GM19324 (cell line): ENCODE measurements at regions not wholly inside any gene's neighbourhood (a gene's known extent, or its start where the extent isn't known, plus 50 kb on each side); places are given as distances from the start of the nearest gene placed in this dataset.

Experiments
- ATAC-seq: cut with Tn5 transposase; IDR thresholded peaks from one replicate; pipeline ENCODE4 v1.9.1; 2021; ENCODE audit warnings: mild to moderate bottlenecking, moderate library complexity; ENCODE audit not compliant: unreplicated experiment, low FRiP score

DNA sequence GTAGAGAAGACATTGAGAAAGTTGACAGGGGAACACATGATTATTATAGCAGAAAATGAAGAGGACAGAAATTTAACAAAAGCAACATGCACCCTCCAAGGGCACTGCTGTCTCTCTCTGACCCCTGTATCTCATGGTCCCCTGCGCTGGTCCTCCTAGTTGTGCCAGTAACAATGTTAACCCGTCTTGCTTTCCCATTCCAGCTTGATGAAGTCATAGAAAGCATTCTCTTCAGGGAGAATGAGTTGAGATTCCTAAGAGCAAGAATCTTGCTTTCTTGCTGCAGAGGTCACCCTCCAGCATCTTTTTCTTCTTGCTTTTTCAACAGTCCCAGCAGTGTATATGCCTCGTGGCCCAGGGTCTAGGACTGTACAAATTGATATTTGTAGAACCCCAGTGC, 279.6 kb upstream of the ADAMTSL1 start:
- no peak for ATAC-seq

DNA sequence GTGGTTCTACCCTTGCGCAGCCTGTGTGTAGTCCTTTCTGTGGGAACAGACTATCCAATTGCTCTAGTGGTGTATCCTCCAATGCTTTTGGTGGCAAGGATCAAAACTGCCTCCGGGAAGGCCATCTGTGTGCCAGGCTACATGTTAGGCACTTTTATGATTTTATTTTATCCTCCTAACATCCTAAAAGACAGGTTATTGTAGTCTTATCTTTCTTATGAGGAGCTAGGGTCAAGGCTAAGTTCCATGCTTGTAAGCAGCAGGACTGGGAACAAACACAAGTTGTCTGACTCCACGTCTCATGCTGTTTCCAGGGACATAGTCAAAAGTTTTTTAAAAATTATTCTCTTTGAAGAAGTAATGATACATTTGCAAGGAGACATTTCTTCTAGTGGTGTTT, 278.7 kb upstream of the ADAMTSL1 start:
- no peak for ATAC-seq

DNA sequence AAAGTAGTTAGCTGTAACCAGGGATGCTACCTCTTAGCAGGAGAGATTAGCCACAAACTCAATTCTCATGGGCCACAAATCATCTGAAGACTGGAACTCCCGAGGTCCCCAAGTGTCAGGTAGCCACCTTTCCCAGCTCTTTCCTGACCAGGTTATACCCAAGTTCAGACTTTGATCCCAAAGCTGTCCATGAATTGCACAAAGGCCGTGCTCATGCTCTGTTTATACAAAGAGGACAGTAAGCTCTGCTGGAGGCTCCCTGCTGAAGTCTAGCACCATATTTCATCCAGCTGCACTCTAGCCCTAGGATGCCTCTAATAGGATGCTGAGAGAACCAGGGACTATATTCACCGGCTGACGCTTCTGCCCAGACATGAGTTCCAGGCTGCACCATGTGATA, 271.0 kb upstream of the ADAMTSL1 start:
- no peak for ATAC-seq

DNA sequence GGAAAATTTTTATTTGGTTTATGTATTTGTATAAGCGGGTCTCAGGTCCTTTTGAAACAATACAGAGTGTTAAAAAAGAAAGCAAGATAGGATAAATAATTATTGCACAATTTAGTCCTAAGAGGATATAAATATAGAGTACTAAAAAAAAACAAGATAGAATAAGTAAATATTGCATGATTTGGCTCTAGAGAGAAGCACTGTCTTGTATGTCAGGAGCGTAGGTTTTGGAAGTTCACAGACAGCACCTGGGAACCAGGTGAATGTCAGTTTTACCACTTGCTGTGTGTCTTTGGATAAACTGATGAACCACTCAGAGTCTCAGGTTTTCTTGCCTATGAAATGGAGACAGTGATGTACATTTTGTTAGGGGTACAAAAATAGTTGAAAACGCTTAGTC, 266.2 kb upstream of the ADAMTSL1 start:
- no peak for ATAC-seq

DNA sequence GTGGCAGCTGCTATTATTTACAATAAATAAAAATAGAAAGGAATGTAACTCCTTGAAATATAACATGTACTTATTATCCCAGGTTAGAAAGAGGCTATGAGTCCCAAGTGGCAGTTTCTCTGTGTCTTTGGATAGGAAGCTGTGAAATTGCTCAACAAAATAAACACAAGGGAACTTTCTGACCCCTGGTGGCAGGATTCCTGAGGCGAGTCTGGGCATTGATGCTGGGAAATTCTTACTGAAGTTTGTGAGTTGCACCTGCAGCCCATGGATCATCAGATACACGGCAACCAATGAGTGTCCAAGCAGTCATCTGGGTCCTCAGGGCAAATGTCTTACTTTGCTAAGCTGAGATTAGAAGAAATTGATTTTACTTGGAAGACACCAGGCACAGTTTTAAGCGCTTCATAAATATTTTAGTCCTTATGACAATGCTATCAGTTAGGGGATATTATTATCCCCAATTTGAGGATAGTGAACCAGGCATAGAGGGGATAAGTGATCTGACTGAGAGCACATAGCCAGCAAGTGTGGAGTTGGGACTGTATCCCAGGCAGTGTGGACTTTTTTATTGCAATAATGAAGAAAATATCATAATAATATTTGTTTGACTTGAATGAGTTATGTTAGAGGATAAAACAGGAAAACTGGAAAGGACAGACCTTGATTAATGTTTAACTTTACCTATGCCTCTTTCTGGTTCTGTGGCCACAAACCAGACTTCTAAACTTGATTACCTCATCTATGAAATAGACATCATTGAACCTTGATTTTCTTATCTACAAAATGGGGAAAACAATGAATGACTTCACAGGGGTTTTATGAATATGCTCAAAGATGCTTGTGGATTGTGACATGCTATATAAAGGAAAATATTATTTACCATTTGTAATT, 265.5 kb upstream of the ADAMTSL1 start:
- ATAC-seq: no peak

DNA sequence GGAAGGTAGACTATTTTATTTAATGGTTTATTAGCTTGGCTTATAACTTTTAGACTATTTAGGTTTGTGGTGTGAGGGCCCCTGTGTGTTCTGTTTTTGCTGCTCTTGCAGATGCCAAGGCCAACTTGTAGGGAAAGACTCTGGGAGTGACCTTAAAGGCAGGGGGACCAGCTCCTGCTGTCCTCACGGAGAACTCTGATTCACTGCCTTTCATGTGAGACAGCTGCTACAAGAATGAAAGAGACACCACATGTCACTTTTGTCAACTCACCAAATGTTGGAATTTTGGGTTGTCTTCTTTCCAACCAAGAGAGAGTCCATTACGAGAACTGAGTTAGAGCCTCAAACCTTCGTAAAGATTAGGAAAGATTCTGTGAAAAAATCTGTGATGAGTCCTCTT, 258.3 kb upstream of the ADAMTSL1 start:
- ATAC-seq: no peak

DNA sequence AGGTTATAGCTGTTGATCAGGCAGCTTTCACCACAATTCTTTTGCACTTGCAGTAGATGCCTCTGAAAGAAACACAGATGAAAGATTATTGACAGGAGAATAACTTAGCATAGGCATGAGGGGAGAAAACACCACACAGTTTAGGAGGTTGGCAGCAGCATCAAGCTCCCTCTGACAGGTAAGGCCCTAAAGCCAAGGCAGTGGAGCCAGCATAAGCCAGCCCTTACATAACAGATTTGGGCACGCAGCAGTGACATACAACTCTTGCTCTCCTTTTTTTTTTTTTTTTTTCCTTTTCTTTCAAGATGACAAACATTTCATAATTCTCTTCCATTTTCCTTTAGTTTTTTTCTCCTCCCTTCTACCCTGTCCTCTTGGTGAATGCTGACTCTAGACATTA, 257.6 kb upstream of the ADAMTSL1 start:
- ATAC-seq: no peak

DNA sequence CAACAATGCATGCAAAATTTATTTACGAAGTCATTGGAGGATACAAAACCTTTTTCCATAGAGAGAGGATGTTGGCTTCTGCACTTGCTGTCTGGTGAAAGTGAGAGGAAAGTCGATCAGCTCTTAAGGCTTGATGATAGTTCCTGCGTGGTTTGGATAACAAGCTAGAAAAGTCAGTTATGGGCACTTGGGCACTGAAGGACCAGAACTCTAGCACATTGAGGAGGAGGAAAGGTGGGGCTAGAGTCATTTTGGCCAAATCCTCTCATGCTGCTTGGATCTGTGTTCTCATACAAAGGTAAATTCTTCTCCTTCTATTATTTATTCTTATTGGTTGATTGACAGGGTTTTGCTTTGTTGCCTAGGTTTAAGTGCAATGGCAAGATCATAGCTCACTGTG, 245.9 kb upstream of the ADAMTSL1 start:
- no peak for ATAC-seq

DNA sequence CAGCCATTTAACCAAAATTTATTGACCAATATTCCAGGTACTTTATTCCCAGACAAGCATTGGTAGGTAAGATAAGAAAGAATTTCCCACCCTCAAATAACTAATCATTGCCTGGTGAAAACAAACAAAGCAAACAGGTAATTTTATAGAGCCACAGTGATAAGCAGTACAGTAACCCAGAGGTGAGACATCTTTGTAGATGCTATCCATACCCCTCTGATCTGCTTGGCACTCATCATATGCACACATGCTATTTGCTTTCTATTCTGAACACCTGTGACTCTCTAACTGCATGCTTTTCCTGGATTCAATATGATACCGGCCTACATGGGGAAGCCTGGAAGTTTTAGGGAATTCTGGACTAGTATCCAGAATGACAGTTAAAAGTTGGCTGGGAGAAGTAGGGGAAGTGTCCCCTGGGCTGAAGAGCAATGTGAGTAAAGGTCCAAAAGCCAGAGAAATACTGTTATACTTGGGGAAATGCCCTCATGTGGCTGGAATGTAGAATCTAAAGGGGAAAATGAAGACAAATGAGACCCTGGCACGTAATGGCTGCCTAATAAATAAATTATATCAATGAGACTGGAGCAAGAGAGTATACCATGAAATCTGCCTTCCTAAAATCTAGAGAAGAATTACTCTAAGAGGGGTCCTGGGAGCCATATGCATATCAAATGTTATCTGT, 243.8 kb upstream of the ADAMTSL1 start:
- no peak for ATAC-seq

DNA sequence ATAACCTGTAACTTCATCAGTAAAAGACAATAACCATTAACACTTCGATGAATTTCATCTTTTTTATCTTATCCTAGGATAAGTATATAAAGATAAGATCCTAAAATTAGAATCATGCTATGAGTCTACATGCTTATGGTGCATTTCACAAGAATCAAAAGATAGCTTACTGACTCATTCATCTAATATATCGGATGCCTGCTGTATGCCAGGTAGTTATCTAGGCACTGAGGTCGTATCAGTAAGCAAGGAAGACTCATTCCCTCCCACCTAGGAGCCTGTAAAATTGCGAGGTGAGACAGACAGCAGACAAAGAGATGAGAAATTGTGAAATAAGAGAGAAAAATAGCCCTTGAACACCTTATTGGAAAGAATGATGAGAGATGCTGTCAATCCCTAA, 240.6 kb upstream of the ADAMTSL1 start:
- ATAC-seq: no peak

DNA sequence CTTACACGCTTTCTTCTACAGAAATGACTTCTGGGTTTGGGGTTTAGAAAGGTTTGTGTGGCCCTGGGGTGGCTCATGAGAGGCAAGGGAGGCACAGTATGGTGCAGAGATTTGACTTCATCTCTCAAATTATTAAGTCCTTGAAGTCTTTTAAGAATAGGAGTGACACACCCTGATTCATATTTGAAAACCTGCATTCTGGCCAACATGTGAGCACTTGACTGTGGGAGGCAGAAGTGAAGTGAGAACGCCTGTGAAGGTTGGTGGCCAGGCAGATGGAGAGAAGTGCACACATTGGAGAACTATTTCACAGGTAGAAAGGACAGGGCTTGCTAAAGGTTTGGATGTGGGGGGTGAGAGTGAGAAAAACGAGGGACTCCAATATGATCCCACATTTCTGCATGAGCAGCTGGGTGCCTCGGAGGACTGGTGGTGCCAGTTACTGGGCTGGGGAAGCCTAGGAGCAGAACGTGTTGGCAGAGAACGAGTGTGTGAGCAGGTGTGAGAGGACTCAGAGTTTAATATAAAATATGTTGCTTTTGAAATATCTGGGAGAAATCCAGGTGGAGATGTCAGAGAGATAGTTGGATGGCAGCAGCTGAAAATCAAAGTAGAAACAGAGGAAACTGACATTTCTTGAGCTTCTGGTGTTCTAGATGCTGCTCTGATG, 240.0 kb upstream of the ADAMTSL1 start:
- no peak for ATAC-seq

DNA sequence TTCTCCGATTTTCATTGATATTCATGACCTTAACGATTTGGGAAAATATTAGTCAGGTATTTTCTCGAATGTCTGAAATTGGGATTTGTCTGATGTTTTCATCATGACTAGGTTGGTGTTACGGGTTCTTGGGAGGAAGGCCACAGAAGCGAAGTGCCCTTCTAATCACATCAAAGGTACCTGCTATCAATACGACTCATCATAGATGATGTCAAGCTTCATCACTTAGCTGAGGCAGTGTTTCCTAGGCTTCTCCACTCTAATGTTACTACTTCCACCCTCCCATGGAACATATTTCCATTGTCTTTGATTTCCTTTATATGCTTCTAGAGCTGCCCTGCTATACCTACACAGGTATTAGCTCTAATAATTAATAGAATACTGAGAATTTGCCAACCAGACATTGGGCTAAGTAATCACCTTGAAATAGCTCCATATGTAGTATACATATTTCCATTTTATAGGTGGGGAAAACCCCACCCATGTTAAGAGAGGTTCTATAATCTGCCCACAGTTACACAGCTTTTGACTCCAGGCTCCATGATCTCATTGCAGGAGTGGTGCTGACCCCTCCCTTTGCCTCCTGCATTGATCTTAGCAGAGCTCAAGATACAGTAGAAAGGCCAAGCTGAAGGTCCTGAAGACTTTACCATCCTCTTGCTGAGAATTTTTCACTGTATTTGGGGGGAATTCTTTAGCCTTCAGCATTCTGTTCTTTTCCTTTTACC, 238.6 kb upstream of the ADAMTSL1 start:
- ATAC-seq: no peak

DNA sequence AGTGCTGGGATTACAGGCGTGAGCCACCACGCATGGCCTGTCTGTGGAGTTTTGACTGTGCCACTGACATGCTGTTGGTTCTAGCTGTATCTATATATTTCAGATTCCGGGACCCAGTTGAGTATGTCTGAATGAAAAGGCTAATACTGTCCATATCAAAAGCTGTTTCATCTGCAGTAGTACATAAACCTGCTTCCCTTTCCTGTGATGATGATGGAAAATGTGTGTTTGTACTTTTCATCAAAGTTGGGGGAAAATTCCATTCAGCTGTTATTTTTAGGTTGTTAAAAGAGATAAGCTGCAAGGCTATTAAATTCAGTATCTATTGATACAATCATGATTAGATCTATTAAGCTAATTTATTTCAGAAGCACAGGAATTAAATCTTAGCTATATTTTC, 237.6 kb upstream of the ADAMTSL1 start:
- no peak for ATAC-seq

DNA sequence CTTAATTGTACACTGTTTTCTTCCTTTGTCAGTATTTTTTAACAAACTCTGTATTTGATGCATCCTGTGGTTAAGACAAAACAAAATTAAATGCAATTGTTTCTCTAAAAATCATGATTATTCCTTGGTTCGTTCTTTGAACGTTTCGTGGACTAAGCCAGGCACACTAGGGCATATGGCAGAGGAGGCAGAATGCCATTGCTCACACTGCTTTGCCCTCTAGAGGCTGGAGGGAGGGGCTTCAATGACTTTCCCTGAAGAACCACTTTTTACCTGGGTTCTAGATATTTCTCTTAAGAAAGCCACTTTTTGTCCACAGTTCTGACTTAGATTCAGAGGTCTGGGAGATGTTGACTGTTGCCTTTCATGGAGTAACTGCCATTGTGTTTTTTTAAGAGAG, 236.2 kb upstream of the ADAMTSL1 start:
- no peak for ATAC-seq

DNA sequence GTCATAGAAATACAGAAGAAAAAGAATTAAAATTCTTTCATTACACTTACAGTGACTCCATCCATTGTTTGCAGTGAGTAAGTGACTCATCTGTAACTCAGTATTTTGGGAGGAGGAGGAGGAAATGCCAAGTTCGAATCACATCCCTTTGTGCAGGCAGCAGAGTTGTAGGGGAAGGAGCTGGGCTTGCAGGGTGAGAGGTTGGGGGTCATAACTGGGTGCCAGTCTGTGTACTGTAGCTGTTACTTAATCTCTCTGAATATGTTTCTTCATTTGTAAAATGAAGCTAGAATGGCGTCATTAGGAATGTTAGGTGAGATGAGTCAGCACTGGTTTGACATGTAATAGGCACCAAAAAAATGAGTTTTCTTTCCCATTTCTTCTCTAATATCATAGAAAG, 235.7 kb upstream of the ADAMTSL1 start:
- ATAC-seq: no peak

DNA sequence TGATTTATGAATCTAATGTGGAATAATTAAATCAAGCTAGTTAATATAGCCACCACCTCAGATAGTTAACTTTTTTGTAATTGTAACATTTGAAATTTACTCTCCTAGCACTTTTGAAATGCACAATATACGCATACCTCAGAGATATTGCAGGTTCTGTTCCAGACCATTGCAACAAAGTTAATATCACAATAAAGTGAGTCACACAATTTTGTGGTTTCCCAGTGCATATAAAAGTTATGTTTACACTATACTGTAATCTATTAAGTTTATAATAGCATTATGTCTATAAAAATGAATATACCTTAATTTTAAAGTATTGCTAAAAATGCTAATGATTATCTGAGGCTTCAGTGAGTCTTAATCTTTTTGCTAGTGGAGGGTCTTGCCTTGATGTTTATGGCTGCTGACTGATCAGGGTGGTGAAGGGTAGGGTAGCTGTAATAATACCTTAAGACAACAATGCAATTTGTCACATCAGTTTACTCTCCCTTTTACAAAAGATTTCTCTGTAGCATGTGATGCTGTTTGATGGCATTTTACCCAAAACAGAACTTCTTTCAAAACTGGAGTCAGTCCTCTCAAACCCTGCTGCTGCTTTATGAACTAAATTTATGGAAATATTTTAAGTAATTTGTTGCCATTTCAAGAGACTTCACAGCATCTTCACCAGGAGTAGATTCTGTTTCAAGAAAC, 235.1 kb upstream of the ADAMTSL1 start:
- no peak for ATAC-seq

DNA sequence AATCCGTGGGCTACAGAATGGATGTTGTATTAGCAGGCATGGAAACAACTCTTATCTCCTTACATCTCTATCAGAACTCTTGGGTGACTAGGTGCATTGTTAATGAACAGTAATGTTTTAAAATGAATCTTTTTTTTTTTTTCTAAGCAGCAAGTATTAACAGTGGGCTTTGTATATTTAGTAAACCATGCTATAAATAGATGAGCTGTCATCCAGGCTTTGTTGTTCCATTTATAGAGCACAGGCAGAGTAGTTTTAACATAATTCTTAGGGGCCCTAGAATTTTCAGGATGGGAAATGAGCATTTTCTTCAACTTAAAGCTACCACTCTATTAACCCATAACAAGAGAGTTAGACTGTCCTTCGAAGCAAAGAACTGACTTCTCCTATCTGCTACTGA, 233.7 kb upstream of the ADAMTSL1 start:
- ATAC-seq: no peak

DNA sequence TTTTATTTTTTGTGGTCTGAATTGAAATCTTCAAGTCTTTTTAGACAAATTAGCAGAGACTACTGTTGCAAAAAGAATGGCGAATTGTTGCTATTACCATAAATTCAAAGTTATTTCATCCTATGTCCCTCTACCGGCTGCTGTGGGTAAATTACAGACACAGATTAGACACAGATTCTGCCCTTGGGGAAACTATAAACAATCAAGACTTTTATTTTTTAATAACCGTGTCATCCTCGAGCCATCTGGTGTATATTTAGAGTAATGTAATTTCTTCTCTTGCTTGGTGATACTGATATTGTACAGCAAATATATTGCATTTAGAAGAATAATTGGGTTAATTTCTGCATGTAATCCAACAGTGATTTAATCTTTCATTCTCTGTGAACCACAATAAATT, 228.0 kb upstream of the ADAMTSL1 start:
- ATAC-seq: no peak

DNA sequence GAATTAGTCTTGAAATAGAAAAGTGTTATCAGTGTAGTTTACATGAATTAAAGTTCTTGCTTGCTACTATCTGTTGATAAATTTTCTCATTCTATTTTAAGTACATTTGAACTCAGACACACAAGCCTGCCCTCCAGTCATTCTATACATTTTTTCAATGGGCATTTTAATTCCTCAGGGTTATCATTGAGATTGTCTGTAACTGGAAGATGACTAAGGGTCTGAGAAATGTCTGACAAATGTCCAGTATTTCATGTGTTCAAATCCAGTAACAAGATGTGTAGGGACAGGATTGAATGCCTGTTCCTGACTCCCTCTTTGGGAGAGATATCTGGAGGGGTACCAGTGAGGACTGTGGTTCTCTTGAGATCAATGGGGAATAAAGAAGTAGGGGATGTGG, 223.9 kb upstream of the ADAMTSL1 start:
- no peak for ATAC-seq

DNA sequence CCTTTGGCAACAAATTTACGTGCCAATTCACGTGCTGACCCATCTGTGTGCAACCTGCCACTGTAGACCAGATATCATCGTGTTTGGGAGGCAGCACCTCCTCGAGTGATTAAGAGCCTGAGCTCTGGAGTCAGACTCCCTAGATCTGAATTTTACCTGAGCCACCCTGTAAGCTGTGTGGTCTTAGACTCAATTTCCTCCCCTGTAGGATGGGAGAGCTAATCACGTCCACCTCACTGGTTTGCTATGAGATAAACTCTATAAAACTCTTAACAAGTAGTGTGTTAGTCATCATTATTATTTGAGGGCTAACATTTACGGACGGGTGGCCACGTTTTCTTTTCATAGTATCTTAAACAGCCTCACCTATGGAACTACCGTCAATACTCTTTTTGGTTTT, 220.0 kb upstream of the ADAMTSL1 start:
- ATAC-seq: no peak
